HEK293T (cell line): ENCODE measurements at regions not wholly inside any gene's neighbourhood (a gene's known extent, or its start where the extent isn't known, plus 50 kb on each side); places are given as distances from the start of the nearest gene placed in this dataset.

Source experiments
- CTCF ChIA-PET: fragments of 350-600 bp; formaldehyde crosslinking; extraction: SDS; loops from one replicate; lab custom pipeline; 2021; ENCODE audit warnings: antibody characterized with exemption, inconsistent platforms; lab: Yijun Ruan, JAX
- POLR2A ChIA-PET: fragments of 350-600 bp; formaldehyde crosslinking; extraction: SDS; loops from one replicate; lab custom pipeline; 2020; ENCODE audit warnings: antibody characterized with exemption, inconsistent platforms; lab: Yijun Ruan, JAX
- DNase-seq: peaks from one replicate; pipeline ENCODE4 v3.0.0; 2012; ENCODE audit warnings: mixed read lengths; ENCODE audit errors: extremely low spot score
- ARNT ChIP-seq: fragments of 450-650 bp; IDR thresholded peaks from 2 replicates; pipeline ENCODE4 v1.6.1; 2017; ENCODE audit warnings: mild to moderate bottlenecking
- BHLHE40 ChIP-seq: fragments of 450-650 bp; IDR thresholded peaks from 2 replicates; pipeline ENCODE4 v1.6.1; 2016; ENCODE audit warnings: mild to moderate bottlenecking, moderate library complexity, borderline replicate concordance
- CTBP1 ChIP-seq: fragments of 450-650 bp; IDR thresholded peaks from 2 replicates; pipeline ENCODE4 v1.6.1; 2016; ENCODE audit warnings: borderline replicate concordance
- ELF4 ChIP-seq: fragments of 450-650 bp; IDR thresholded peaks from 2 replicates; pipeline ENCODE4 v1.6.1; 2017; ENCODE audit warnings: antibody characterized with exemption
- FOXA1 ChIP-seq: fragments of 450-650 bp; IDR thresholded peaks from 2 replicates; pipeline ENCODE4 v1.6.1; 2016; ENCODE audit warnings: mild to moderate bottlenecking
- FOXK2 ChIP-seq: fragments of 450-650 bp; IDR thresholded peaks from 2 replicates; pipeline ENCODE4 v1.6.1; 2016; ENCODE audit warnings: mild to moderate bottlenecking
- FOXM1 ChIP-seq: fragments of 450-650 bp; IDR thresholded peaks from 2 replicates; pipeline ENCODE4 v1.6.1; 2017; ENCODE audit warnings: mild to moderate bottlenecking, borderline replicate concordance
- HDGF ChIP-seq: fragments of 450-650 bp; IDR thresholded peaks from 2 replicates; pipeline ENCODE4 v1.6.1; 2017; ENCODE audit warnings: antibody characterized with exemption, borderline replicate concordance
- L3MBTL2 ChIP-seq: fragments of 450-650 bp; conservative IDR thresholded peaks from 2 replicates; pipeline ENCODE4 v1.6.1; 2016; ENCODE audit warnings: mild to moderate bottlenecking
- LEF1 ChIP-seq: fragments of 450-650 bp; IDR thresholded peaks from 2 replicates; pipeline ENCODE4 v1.6.1; 2017; ENCODE audit warnings: mild to moderate bottlenecking, borderline replicate concordance
- NFRKB ChIP-seq: fragments of 450-650 bp; IDR thresholded peaks from 2 replicates; pipeline ENCODE4 v1.6.1; 2016; ENCODE audit warnings: mild to moderate bottlenecking, moderate library complexity
- SP1 ChIP-seq: fragments of 450-650 bp; IDR thresholded peaks from 2 replicates; pipeline ENCODE4 v1.6.1; 2017
- SUZ12 ChIP-seq: fragments of 450-650 bp; IDR thresholded peaks from 2 replicates; pipeline ENCODE4 v1.6.1; 2016; ENCODE audit warnings: mild to moderate bottlenecking
- TARDBP ChIP-seq: fragments of 450-650 bp; IDR thresholded peaks from 2 replicates; pipeline ENCODE4 v1.6.1; 2016
- ZNF384 ChIP-seq: fragments of 450-650 bp; IDR thresholded peaks from 2 replicates; pipeline ENCODE4 v1.6.1; 2016
- TF ChIP-seq, protein P1 (sequence below): fragments of 450-650 bp; IDR thresholded peaks from 2 replicates; pipeline ENCODE4 v1.6.1; 2016

DNA sequence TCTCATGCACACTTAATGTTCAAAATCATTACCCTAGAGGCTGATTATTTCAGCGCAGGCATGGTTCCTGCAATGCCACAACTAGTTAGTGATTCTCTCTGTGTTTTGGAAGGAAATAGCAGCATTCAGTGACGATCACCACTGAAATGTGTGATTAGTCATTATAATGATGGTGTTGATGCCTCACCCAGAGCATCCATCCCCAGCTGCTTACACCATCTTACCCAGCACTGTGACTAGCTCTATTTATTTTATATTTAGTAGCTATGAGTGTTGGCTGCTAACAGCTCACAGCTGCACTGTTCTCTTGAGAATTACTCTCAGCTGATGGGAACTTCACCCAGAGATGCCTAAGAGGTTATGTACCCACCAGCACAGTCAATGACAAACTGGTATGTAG is 60.5 kb upstream of the TSPAN7 start:
- no peak for DNase-seq
- no peak for TF ChIP-seq SP1
- no peak for TF ChIP-seq ELF4
- CTCF ChIA-PET: interaction anchor here (0.5 kb wide), 1 partner anchor 125 kb away, joined by 3 read pairs; no protein-coding TSS in a partner anchor
- POLR2A ChIA-PET: no interaction called here

DNA sequence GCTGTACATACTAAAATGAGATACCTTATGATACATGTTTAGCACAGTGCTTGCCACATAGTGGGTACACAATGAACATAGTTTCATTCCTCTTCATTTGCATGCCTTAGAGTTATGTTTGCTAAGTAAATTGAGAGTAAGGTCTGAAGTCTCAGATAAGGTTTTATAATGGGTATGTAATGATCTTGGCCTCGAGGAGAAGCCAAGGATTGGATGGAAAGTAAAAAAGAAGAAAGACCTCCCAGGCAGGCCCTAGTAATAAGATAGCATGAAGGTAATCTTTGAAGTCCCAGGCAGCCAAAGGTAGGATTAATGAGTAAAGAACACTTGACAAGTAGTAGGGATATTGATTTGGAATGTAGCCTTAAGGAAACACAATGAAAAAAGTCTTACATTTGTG is 55.8 kb upstream of the TSPAN7 start:
- no peak for DNase-seq
- CTCF ChIA-PET: no interaction called here
- POLR2A ChIA-PET: no interaction called here
- TF ChIP-seq, protein P1, sequence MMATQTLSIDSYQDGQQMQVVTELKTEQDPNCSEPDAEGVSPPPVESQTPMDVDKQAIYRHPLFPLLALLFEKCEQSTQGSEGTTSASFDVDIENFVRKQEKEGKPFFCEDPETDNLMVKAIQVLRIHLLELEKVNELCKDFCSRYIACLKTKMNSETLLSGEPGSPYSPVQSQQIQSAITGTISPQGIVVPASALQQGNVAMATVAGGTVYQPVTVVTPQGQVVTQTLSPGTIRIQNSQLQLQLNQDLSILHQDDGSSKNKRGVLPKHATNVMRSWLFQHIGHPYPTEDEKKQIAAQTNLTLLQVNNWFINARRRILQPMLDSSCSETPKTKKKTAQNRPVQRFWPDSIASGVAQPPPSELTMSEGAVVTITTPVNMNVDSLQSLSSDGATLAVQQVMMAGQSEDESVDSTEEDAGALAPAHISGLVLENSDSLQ: no peak
- TF ChIP-seq FOXA1 (no peak), HDGF (no peak), CTBP1 (no peak), L3MBTL2 (no peak), SP1 (no peak), SUZ12 (no peak), ARNT (no peak), NFRKB (no peak), FOXK2 (no peak), ZNF384 (no peak), TARDBP (no peak), BHLHE40 (no peak), LEF1 (no peak), FOXM1 (no peak), ELF4 (no peak)
